ENCODE measurements at regions not wholly inside any gene's neighbourhood (a gene's known extent, or its start where the extent isn't known, plus 50 kb on each side); places are given as distances from the start of the nearest gene placed in this dataset.
"Not testable (repeated sequence)": the region's sequence is repeated elsewhere in the genome, so short reads cannot be mapped to it uniquely, and the experiment has no call there.

DNA sequence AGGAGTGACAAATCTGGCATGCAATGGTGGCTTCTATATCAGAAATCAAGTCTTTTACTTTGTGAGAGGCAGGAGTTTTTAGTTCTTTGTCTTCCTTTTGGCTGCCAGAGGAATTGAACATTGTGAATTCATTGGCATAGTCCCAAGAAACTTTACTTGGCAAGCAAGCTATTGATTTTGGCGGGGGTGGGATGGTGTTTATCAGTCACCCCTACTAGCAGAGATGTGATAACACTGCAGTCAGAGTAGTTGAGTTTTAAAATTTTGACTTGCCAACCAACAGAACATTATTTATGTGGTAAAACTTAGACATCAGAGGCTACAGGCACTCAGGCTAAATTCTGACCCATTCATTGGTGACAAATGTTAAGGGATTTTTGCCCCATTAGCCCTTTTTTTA, 129.2 kb downstream of the FAM72B start:
- not testable (repeated sequence) for DNase-seq

DNA sequence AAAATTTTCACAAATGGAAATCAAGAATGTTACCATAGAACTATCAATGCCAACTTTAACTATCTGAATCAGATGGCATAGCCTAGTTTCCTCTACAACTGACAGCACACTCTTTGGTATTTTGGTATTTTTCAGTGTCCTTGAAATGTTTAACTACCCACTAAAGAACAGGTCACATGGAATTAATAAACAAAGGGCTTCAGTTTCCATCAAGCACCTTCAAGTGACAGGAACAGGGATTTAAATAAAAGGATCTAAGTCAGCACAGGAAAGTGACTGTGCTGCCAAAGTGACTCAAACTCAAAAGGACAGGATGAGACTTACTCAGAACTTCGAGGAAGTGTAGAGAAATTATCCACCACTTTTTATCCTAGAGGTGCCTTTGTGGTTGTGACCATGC, 117.2 kb downstream of the FAM72B start:
- DNase-seq: not testable (repeated sequence)

DNA sequence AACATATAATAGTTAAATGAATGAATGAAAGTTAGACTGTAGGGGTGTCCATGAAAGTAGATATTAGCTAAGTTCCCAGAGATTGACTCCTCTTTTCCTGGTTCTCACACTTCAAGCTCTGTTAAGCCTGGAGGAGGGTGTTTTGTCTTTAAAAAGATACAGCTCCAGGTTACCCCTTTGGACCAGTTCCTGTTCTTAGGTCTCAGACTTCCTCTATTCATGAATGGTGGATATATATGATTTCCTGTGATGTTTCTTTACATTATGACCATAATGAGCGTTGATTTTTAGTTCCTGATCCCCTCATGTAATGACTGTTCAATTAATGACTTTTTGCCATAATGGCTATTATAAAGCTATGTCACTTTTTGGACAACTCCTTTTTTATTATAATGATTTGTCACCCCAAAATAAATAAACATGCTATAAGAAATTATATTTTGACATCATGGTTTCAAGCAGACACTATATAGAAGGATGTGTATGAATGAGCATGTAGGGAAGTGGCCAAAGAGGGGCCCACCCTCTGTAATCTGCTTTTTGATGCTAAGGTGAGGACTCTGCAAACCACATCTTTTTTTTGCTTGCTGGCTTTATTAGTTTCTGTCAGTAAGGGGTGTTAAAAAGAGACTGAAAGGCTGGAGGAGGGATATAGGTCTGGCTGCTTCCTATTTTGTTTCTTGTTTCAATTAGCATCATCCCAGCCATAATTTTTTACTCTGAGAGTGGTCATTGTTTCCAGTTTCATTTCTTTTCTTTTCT, 115.2 kb downstream of the FAM72B start:
- not testable (repeated sequence) for DNase-seq

DNA sequence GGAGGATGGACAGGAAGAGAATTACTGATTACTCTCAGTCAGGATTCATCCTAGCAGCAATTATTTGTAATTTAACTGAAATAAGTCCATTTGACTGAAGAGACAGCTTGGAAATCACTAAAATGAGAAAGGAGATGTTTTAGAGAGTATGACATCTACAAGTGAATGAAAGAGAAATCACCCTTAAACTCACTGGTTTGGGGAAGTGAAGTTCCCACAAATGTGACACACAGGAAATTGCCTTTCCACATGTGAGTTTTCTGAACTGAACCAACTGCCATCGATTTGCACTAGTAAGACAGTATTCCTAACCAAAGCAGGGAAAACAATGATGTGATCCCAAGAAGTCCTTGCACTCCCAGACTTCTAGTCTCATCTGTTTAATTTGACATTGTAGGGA, 110.3 kb downstream of the FAM72B start:
- not testable (repeated sequence) for DNase-seq

DNA sequence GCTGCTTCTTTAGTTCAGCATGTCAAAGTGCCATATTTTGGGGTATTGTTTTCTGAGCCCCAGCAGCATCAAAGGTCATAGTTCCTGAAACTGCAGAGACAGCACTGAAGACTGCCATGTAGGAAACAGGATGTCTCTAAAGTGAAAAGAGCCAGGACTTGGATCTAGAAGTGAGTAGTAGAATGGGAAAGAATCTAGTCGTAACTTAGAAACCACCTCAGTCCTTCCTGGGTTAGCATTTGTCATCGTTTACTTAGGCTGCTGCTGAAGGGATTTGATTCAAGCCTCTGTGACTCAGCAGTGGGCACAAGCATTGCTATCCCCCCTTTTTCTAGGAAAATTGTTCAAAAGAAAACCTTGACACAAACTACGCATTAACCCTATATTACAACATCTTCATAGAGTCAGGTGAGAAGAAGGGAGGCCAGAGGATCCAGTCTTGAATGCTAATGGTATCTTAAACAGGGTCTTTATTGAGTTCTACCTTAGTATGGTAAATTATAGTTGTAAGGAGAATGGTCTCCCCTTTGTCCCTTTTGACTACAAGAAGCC, 108.8 kb downstream of the FAM72B start:
- peak in 1 of 2 donors; percentile 0 for DNase-seq

DNA sequence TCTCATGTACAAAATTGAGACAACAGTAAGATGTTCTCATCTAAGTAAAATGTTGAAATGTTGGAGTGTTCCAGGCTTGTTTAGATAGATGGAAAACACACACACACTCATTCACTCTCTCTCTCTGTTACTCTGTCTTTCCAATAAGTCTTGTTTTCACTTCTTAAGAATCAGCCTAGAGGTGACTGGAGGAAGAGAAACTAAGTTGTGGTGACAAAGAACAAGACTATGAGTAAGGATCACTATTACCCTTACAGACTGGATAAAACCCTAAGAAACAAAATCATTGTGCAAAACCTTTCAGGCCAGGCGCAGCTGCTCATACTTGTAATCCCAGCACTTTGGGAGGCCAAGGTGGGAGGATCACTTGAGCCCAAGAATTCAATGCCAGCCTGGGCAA, 107.5 kb downstream of the FAM72B start:
- DNase-seq: not testable (repeated sequence)

DNA sequence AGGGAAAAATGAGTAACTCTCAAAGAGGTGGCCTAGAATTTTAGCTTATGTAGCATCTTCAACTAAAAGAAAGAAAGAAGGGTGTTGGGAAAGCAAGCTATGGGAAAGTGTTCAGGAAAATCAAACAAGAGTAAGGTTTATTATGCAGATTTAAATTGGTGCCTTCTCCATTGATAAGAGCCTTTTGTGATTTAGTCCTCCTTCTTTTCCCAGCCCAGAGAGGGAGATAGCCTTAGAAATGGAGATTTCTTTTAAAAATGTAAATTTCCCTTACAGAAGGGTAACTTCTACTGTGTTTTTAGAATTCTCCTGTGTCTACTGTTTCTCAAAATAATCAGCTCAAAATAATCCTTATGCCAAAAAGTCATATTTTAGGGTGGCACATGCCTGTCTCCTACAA, 104.5 kb downstream of the FAM72B start:
- DNase-seq: not testable (repeated sequence)

DNA sequence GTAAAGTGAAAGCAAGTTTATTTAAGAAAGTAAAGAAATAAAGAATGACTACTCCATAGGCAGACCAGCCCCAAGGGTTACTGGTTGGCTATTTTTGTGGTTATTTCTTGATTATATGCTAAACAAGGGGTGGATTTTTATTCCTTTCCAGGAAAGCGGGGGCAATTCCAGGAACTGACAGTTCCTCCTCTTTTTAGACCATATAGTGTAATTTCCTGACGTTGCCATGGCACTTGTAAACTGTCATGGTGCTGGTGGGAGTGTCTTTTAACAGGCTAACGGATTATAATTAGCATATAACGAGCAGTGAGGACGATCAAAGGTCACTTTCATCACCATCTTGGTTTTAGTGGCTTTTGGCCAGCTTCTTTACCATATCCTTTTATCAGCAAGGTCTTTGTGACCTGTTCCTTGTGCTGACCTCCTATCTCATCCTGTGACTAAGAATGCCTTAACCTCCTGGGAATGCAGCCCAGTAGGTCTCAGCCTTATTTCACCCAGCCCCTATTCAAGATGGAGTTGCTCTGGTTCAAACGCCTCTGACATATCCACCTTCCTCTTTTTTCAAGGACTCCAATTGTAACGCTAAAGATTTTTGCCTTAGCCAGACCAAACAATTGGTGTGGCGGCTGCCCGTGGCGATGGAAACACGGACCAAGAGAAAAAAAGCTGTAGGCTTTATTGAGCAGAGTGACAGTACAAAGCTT, 103.8 kb downstream of the FAM72B start:
- DNase-seq: peak; percentile 73 to 95

DNA sequence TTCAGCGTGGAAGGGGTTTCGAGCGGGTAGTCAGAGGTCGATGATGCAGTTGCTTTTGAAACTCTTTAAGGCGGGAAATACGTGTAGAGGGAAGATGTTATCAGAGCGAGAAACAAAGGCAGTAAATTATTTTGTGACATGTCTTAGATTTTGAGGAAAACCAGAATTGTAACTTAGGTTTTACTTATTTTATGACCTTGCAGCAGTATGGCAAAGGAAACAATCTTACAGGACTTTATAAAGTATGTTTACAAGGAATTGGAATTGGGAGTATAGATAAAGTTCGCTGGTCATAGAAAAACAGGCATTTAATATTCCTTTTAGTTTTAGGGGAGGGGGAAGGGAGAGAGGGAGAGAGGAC, 103.3 kb downstream of the FAM72B start:
- DNase-seq: not testable (repeated sequence)

DNA sequence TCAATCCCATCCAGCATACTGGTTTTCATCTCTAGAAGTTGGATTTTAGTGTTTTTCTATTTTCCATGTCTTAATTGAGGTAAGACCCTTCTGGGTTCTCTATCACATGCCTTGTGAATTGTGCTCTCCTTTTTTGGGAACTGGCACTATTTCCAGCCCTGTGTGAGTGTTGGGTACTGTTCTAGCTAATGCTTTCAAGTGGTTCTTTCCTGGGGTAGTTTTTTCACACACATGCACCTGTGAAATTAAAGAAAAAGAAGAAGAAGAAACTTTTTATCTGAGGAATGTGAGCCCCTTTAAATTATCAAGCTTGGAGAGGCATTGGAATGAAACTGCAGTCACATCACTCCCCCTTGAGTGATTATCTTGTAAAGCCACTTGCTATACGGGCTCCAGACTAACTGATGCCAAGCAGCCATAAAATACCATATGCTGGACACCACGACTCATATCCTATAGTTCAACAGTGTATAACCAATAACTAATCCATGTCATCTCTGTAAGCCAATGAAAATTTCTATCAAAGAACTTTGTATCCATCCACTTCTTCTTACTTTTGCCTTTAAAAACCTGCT, 102.4 kb downstream of the FAM72B start:
- not testable (repeated sequence) for DNase-seq

DNA sequence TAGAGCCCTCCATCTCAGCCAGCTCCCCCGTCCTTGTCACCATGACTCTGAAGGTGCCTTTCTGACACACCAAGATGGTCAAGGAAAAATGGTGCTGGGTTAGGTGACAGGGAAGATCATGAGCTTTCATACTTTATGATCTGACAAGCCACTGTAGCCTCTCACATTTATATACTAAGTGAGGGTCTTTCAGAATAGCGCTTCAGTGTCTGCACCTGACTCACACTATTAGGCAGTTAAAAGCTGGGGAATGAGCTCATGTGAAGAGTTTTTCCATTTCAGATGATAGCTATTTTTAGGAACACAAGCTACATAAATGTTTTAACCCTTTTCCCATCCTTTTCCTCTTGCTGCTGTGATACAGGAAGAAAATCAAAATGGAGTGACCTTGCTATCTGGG, 101.1 kb downstream of the FAM72B start:
- not testable (repeated sequence) for DNase-seq

DNA sequence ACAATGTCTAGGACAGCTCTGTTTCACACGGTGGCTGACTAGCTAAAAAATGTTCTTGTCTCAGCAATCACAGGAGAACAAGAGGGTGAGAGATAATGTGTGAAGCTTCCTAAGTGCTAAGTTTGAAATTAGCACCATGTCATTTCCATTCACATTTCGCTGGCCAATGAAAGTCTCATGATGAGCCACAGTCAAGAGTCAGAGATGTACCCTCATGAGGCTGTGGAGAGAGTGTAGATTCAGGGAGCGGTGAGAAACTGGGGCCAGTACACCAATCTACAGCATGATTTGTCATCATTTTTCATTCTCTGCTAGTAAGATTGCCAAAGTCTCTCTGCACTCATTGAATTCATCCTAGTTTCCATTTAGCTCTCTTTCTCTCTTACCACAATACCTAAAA, 97.9 kb downstream of the FAM72B start:
- not testable (repeated sequence) for DNase-seq

DNA sequence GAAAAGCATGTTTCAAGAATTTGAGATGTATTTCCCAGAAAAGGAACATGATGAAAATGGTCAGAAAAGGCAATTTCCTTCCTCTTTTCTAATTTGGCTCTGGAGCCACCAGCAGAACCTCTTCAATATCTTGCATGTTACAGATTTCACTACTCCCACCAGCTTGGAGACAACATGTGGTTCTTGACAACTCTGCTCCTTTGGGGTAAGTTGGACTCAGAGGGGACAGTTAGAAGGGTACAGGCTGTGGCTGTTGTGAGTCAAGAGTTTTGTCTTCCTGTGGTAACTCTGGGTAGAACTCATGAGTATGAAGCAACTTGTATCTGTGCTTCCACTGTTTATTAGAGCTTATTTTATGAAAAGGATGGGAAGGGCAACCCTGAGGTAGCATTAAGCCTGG, 96.9 kb downstream of the FAM72B start:
- not testable (repeated sequence) for DNase-seq

DNA sequence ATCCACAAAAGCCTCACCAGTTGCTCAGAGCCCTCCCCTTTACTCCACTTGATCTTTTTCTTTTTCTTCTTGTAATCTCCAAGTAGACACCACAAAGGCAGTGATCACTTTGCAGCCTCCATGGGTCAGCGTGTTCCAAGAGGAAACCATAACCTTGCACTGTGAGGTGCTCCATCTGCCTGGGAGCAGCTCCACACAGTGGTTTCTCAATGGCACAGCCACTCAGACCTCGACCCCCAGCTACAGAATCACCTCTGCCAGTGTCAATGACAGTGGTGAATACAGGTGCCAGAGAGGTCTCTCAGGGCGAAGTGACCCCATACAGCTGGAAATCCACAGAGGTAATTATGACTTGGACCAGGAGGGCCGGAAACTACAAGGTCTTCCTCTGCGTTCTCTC, 95.6 kb downstream of the FAM72B start:
- DNase-seq: not testable (repeated sequence)

DNA sequence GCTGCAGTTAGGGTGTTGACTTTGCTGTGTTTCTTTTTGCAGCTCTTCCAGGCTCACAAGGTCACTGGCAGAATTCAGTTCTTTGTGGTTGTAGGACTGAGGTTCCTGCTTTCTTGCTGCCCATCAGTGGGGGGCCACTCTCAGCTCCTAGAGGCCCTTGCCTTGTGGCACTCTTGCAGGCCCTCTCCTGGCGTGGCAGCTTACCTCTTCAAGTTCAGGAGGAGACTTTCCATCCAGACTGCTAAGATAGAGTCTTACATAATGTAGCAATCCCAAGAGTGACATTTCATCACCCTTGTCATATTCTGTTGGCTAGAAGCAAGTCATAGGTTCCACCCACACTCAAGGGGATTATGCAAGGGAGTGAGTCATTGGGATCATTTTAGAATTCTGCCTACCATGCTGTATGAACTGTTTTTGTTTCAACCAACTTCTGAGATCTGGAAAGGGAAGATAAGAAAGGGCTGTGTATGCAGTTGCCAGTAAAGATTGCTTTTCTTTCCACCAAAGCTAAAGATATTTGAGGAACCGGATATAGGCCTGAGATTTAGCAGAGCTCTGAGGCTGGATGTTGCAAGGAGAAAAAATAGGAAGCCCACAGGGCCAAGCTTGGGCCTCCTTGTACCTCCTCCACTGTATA, 91.7 kb downstream of the FAM72B start:
- DNase-seq: peak; percentile 66 to 87

DNA sequence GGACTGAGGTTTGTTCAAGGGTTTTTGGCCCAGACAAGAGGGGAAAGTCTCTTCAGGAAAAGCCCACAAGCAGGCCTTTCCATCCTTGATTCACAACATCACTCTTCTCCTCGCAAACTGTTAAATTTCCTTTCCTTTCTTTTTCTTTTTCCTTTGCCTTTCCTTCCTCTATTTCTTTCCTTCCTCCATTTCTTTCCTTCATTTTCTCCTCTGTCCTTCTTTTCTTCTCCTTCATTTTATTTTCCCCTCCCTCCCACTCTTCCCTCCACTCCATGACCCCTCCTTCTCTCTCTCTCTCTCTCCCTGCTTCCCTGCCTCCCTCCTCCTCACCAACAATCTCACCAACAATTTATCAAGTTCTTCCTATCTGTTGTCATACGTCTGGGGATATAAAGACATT, 89.1 kb downstream of the FAM72B start:
- DNase-seq: not testable (repeated sequence)

DNA sequence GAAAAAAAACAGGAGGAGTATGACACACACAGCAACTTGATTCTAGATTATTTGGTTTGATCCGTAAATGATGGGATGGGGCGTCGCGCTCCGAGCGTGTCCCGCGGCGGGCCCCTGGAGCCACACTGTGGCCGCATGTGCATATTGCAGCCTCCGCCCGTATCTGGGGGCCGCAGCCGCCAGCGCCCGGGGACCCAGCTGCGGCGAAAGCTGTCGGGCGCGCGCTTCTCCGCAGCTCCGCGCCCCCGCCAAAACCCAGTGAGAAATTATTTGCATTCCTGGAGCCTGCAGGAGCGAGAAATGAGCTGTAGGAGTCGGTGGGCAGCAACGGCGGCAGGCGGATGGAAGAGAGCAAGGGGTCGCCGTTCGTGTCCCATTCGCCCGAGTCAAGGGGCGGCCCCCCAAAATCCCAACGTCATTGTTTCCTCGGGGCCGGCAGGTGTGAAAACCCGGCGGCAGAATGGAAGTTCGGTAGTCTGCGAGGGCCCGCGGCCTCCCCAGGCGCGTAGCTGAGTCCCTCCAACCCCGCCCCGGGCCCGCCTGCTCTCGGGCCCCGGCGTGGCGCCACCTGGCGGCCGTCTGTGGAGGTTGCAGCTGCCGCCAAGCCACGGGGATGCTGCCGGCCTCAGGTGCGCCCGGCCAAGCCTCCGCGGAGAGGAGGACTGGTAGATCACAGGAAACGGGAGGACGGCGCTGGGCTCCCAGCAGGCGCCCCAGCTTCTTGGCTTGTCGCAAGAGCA, 86.8 kb downstream of the FAM72B start:
- peak; percentile 34 to 85 for DNase-seq

DNA sequence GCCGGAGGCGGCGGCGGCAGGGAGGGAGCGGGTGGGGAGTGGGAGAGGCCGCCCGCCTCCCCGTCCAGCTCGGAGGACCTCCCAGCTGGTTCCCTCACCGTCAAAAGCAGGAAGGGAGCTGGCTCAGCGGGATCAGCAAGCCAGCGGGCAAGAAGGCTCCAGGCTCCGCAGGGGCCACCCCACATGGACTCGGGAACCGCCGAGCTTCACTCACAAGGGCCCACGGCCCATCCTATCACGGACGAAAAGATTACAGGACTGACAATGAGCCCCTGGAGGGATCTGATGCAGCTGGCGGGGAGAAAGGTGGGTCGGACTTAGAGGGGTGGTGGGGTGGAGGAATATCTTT, 86.3 kb downstream of the FAM72B start:
- DNase-seq: not testable (repeated sequence)

DNA sequence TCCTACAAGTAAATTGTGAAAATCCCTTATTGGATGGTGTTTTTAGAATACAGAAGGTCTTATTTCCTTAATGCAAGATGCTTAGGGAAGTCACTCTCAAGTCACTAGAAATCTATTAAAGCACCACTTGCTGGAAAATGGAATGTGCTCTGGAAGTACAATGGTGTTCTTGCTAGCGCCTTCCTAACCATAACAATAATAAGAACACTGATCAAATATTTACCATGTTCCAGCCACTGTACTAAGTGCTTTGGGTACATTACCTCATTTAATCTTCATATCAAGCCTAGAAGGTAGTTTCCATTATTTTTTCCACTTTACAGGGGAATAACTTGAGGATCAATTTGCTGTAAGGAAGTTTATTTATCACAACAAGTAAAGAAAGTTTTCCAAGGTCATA, 75.1 kb downstream of the FAM72B start:
- not testable (repeated sequence) for DNase-seq

DNA sequence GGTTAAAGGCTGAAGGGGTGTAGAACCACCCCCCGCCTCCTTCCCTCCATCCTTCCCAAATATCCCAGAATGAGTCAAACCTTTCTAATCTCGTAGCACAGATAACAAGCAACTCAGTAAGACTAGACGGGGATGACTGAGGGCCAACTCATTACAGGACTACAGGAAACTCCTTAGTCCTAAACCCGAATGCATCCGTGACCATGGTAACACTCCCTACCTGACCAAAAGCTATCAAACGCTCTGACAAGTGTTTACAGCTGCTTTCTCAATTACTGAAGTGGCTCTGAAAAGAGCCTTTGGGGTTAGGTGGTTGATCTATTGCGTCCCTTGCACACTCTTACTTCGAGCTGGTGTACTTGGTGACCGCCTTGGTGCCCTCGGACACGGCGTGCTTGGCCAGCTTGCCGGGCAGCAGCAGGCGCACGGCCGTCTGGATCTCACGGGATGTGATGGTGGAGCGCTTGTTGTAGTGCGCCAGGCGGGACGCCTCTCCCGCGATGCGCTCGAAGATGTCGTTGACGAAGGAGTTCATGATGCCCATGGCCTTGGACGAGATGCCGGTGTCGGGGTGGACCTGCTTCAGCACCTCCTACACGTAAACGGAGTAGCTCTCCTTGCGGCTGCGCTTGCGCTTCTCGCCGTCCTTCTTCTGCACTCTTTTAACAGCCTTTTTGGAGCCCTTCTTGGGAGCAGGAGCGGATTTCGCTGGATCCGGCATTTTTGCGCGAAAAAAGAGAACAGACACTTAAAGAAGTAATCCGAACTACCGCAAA, 67.4 kb downstream of the FAM72B start:
- DNase-seq: not testable (repeated sequence)

DNA sequence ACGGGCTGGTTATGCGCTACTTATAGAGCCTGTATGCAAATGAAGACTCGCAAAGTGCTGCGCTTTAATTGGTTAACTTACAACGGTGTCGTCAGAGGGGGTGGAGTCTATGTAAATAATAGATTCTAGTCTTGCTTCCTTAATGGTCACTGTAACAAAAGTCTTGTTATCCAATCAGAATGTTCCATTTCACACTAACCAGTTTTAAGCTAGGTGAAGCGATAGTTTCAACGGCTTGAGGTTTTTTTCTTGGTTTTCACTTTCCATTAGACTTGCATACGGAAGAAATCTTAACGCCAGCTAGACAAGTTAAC, 66.9 kb downstream of the FAM72B start:
- DNase-seq: not testable (repeated sequence)

Measured in inflammatory macrophage treated with lipopolysaccharide for 1 hour (primary cell).